NCI-H526 treated with DMSO at 0.1 percent for 48 hours (cell line): ENCODE measurements at regions not wholly inside any gene's neighbourhood (a gene's known extent, or its start where the extent isn't known, plus 50 kb on each side); places are given as distances from the start of the nearest gene placed in this dataset.

Experiments used
- DNase-seq: peaks from one replicate; lab custom pipeline; 2025; lab: John Stamatoyannopoulos, UW

GRCh38 chr5:51908215-51908614 is 525.0 kb downstream of the ISL1 start:
- no peak for DNase-seq

- DNase-seq: no peak
Observed at GRCh38 chr5:51944500-51945125, 561.4 kb downstream of the ISL1 start.

- DNase-seq: no peak
Observed at GRCh38 chr5:51958473-51958872, 575.2 kb downstream of the ISL1 start.

DNA sequence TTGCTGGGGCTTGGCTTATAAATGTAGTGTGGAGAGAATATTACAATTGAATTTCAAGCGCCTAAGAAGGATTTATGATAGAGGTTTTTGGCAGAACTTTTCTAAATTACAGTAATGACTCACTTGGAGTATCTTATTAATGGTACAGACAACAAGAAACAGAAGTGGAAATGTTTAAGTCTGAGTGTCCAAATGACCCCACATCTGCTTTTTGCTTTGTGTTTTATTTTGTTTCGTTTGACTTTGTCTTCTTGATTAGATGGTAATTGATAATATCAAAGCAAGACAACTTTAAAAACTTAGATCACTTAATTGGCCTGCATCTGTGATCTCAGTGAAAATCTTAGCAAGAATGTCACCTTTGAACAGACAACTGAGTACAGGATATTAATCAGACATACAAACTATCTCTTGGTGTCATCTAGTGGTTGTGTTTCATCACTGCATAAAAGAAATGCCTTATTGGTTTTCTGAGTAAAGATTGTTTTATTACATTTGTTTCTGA is 577.4 kb downstream of the ISL1 start:
- DNase-seq: no peak

- DNase-seq: no peak
Observed at GRCh38 chr5:51961154-51961562, 577.9 kb downstream of the ISL1 start.

DNA sequence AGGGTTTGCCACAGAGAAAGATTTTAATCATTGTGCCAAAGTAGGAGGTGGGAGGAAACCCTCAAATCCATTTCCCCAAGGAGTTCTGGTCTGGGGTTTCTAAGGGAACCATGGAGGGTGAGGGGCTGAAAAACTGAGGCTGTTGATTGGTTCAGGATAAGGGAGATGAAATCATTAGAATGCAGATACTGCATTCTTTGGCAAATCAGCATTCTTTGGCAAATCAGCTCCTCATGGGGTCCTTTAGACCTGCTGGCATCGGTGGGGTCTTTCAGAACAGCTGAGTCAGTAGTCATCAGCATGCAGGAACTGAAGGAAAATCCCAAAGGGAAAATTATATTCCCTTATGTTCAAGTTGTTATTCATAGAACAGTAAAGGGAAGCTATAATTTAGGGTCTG is 585.5 kb downstream of the ISL1 start:
- no peak for DNase-seq

GRCh38 chr5:51974834-51975233 is 591.6 kb downstream of the ISL1 start:
- DNase-seq: no peak

DNA sequence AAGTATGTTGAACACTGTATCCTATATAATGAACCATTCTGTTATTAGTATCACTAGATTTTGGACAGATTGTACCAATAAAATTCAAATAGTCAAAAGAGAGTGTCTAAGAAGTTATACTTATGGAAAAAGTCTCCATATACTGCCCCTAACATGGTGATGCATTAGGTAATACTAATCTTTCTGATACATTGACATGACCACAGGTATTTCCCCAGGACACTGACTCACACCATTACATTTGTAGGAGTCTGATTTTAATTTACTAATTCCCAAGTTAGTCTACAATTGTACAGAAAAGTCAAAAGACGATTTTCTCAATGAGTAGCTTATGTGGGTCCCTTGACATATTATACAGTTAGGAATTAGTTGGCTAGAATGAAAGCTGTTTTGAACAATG is 593.8 kb downstream of the ISL1 start:
- no peak for DNase-seq

DNA sequence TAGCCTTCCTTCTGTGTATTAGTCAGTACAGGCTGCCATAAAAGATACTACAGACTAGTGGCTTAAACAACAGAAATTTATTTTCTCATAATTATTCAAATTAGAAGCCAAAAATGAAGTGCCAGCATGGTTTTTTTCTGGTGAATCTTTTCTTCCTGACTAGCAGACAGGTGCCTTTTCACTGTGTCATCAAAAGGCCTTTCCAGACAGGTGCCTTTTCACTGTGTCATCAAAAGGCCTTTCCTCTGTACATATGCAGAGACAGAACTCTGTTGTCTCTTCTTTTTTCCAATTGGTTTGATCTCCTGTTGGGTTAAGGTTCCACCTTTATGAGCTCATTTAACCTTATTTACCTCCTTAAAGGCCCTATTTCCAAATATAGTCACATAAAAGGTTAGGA is 599.9 kb downstream of the ISL1 start:
- no peak for DNase-seq

- DNase-seq: no peak
Observed at GRCh38 chr5:51986733-51987132, 603.5 kb downstream of the ISL1 start.

DNA sequence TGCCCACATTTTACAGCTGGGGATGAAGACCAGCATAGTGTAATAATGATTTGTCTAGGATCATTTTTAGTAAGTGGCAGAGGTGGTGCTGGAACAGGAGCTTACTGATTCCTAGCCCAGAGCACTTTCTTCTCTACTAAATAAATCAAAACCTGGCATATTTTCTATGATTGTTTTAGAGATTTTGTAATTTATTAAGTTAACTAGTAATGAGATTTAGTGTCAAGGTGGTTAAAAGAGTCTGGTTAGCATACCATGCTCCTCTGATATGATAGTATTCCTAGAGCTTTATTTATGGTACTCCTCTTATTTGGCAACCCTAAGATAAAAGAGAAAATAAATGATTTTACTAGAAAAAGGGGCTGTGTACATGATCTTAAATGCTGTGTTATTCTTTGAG is 604.0 kb downstream of the ISL1 start:
- DNase-seq: no peak

GRCh38 chr5:51987669-51988209 is 604.5 kb downstream of the ISL1 start:
- no peak for DNase-seq

DNA sequence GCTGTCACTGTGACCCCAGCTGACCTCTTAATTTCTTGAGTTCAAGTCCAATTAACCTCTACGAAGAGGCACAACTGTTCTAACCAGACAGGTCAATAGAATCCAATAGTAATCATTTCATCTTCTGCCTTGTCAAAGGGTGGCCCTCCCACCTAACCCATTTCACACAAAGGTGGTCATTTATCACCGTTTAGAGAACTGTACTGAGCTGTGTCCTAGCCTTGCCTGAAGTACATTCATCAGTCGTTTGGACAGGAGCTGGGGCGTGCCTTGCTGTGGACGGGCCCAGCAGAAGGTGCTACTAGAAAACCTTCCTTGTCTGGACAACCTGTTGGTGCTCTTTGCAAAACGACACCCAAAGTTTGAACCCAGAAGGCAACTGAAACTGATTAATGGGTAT is 605.4 kb downstream of the ISL1 start:
- no peak for DNase-seq

DNA sequence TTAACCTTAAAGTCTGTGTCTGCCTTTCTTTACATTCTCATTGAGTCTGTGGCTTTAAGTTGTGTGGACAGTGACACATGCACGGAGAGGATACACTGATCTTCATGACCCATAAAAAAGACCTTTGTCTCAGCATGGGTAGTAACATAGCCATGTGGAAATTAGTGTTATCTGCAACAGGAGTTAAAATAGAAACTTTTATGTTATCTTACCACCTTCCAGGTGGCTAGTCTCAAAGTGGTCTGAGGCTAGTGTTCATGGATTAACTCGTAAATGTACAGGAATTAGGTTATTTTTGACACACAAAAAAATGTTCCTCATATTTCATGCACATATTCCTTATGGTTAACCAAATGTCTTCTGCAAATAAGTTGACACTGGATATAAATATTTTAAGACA is 607.0 kb downstream of the ISL1 start:
- DNase-seq: no peak

GRCh38 chr5:51990661-51991180 is 607.5 kb downstream of the ISL1 start:
- DNase-seq: no peak

- DNase-seq: no peak
Observed at GRCh38 chr5:51991940-51992339, 608.7 kb downstream of the ISL1 start.

DNA sequence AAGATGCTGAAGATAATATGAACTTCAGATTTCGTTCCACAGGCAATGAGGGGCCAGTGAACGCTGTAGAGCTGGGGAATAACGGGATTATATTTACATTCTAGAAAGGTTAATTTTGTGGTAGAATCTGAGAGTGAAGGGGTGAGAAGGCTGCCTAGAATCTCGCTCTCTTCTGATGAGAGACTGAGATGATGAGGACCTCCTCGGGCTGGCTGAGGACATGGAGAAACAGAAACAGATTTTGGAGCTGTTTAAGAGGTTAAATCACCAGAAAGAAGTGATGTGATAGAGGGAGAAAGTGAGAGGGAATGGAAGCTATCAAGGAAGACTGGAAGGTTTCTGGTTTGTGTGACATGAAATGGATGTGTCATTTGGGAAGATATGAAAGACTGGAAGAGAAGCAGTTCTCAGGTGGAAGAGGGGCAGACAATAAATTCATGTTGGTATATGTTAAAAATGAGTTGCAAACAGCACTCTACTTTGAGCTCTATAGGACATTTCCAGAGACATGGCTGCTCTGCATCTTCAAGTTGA is 612.6 kb downstream of the ISL1 start:
- DNase-seq: no peak

DNA sequence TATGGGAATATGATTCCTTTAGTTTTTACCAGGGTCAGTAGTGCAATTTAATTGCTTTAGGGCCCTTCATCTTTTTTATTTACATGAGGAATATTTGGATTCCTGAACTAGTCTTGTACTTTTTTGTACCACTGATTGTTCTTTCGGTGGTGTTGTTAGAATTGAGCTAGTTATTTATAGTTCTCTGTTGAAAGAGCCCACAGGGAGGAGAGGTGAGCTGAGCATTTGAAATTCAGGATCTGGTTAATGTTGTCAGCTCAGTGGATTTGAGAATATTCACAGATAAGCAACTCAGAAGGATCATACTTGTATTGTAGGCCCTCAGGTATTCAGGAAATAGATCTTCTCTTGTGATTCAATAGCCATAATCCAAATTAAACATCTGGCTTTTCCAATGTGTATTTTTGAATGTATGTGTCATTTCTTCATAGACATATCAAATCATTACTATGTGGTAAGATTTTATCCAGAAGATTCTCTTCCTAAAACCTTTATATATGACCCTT is 613.2 kb downstream of the ISL1 start:
- no peak for DNase-seq

DNA sequence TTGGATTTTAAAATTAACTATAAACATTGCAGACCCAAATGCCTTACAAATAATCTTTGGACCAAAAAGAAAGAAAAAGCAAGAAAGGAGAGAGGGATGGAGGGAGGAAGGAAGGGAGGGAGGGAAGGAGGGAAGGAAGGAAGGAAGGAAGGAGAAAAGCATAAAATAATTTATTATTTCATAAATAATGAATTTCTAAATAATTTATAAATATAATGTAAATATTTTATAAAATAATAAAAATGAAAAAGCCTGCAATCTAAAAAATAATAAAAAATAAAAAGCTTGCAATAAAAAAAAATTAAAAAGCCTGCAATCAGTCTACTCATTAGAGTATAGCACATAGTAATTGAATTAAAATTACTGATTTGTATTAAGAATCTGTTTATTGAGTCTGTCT is 614.3 kb downstream of the ISL1 start:
- DNase-seq: no peak

GRCh38 chr5:51997949-51998348 is 614.7 kb downstream of the ISL1 start:
- DNase-seq: no peak

GRCh38 chr5:52007230-52007858 is 624.1 kb downstream of the ISL1 start:
- DNase-seq: peak; percentile 1

DNA sequence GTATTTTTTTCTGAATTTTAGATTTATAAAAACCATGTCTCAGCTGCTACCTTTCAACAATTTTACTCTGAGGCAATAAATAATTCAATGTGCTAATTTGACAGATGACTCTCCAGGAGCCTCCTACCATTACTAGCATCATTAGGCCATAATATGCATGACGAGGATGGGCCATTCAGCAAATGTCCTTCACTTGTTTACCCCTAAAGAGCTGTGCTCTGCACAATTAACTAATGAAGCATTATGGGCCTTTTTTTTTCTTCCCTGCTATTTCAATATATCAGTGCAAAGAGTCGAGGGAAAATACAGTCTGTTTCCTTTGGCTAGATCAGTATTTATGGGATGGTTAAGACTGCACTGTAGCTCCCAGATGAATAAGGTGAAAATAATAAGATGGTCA is 627.2 kb downstream of the ISL1 start:
- DNase-seq: no peak

- no peak for DNase-seq
Observed at GRCh38 chr5:52013523-52013922, 630.3 kb downstream of the ISL1 start.
